OCI-LY7 (cell line): ENCODE measurements at regions not wholly inside any gene's neighbourhood (a gene's known extent, or its start where the extent isn't known, plus 50 kb on each side); places are given as distances from the start of the nearest gene placed in this dataset.

ENCODE experiments used
- EZH2phosphoT487 ChIP-seq: fragments of 200-600 bp; sonication (generic); IDR thresholded peaks from 2 replicates; pipeline ENCODE4 v1.6.1; 2018; ENCODE audit warnings: low read depth, borderline replicate concordance, mild to moderate bottlenecking, mixed run types, antibody characterized with exemption, low read length, moderate library complexity, mixed read lengths
- TF ChIP-seq, protein P1 (sequence below): fragments of 200-600 bp; sonication (generic); conservative IDR thresholded peaks from 2 replicates; pipeline ENCODE4 v1.5.1; 2014; ENCODE audit warnings: mild to moderate bottlenecking, antibody characterized with exemption, low read length, moderate library complexity, mixed read lengths

DNA sequence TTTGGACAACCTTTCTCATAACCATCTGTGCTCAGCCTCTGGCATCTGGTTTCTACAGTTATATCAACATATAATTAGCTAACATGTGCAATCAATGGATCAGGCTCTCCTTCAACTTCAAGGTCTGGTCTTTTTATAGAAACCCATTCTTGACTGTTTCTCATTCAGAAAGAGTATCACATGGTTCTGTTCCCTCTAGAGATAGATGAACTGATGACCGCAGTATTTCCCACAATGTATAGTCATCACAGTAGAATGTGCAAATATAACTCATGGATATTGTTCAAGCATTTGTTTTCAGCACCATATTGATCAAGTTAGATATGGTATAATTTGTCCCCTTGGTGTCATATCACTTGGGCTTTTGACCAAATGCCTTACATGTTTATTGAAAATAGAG is 656.2 kb downstream of the FRK start:
- TF ChIP-seq, protein P1, sequence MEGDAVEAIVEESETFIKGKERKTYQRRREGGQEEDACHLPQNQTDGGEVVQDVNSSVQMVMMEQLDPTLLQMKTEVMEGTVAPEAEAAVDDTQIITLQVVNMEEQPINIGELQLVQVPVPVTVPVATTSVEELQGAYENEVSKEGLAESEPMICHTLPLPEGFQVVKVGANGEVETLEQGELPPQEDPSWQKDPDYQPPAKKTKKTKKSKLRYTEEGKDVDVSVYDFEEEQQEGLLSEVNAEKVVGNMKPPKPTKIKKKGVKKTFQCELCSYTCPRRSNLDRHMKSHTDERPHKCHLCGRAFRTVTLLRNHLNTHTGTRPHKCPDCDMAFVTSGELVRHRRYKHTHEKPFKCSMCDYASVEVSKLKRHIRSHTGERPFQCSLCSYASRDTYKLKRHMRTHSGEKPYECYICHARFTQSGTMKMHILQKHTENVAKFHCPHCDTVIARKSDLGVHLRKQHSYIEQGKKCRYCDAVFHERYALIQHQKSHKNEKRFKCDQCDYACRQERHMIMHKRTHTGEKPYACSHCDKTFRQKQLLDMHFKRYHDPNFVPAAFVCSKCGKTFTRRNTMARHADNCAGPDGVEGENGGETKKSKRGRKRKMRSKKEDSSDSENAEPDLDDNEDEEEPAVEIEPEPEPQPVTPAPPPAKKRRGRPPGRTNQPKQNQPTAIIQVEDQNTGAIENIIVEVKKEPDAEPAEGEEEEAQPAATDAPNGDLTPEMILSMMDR: no peak
- TF ChIP-seq EZH2phosphoT487: no peak
